ENCODE measurements at regions not wholly inside any gene's neighbourhood (a gene's known extent, or its start where the extent isn't known, plus 50 kb on each side); places are given as distances from the start of the nearest gene placed in this dataset.

GRCh38 chrX:97763981-97764380 is 880.3 kb downstream of the RPA4 start:
- TF ChIP-seq PTBP1 (IDR thresholded peaks at IDR 0.05; ENCODE audit: low read depth, low read length), result no peak
- TF ChIP-seq RFX5 (IDR thresholded peaks at IDR 0.05; ENCODE audit: low read depth, low read length), result no peak
- TF ChIP-seq CTCF (IDR thresholded peaks at IDR 0.05 in 2 of 3, conservative IDR thresholded peaks at IDR 0.05 in 1 of 3; ENCODE audit: insufficient read depth in 2 of 3, low read depth in 1 of 3, low read length in 3 of 3), result no peak
- TF ChIP-seq, protein P1, sequence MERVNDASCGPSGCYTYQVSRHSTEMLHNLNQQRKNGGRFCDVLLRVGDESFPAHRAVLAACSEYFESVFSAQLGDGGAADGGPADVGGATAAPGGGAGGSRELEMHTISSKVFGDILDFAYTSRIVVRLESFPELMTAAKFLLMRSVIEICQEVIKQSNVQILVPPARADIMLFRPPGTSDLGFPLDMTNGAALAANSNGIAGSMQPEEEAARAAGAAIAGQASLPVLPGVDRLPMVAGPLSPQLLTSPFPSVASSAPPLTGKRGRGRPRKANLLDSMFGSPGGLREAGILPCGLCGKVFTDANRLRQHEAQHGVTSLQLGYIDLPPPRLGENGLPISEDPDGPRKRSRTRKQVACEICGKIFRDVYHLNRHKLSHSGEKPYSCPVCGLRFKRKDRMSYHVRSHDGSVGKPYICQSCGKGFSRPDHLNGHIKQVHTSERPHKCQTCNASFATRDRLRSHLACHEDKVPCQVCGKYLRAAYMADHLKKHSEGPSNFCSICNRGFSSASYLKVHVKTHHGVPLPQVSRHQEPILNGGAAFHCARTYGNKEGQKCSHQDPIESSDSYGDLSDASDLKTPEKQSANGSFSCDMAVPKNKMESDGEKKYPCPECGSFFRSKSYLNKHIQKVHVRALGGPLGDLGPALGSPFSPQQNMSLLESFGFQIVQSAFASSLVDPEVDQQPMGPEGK (CRISPR knock-in tag; IDR thresholded peaks at IDR 0.05; ENCODE audit: borderline replicate concordance), result no peak
- no peak for TF ChIP-seq JUN (IDR thresholded peaks at IDR 0.05; ENCODE audit: borderline replicate concordance, low read depth, low read length)
- TF ChIP-seq JUN (CRISPR knock-in tag; IDR thresholded peaks at IDR 0.05; ENCODE audit: borderline replicate concordance), result no peak
- no peak for TF ChIP-seq DACH1 (IDR thresholded peaks at IDR 0.05; ENCODE audit: partially characterized antibody)
- no peak for TF ChIP-seq JUNB (CRISPR knock-in tag; conservative IDR thresholded peaks at IDR 0.05)
- TF ChIP-seq HDGF (IDR thresholded peaks at IDR 0.05), result no peak
- TF ChIP-seq PRPF4 (IDR thresholded peaks at IDR 0.05; ENCODE audit: insufficient read depth, low read depth, low read length, poor library complexity, severe bottlenecking), result no peak
- TF ChIP-seq, protein P2, sequence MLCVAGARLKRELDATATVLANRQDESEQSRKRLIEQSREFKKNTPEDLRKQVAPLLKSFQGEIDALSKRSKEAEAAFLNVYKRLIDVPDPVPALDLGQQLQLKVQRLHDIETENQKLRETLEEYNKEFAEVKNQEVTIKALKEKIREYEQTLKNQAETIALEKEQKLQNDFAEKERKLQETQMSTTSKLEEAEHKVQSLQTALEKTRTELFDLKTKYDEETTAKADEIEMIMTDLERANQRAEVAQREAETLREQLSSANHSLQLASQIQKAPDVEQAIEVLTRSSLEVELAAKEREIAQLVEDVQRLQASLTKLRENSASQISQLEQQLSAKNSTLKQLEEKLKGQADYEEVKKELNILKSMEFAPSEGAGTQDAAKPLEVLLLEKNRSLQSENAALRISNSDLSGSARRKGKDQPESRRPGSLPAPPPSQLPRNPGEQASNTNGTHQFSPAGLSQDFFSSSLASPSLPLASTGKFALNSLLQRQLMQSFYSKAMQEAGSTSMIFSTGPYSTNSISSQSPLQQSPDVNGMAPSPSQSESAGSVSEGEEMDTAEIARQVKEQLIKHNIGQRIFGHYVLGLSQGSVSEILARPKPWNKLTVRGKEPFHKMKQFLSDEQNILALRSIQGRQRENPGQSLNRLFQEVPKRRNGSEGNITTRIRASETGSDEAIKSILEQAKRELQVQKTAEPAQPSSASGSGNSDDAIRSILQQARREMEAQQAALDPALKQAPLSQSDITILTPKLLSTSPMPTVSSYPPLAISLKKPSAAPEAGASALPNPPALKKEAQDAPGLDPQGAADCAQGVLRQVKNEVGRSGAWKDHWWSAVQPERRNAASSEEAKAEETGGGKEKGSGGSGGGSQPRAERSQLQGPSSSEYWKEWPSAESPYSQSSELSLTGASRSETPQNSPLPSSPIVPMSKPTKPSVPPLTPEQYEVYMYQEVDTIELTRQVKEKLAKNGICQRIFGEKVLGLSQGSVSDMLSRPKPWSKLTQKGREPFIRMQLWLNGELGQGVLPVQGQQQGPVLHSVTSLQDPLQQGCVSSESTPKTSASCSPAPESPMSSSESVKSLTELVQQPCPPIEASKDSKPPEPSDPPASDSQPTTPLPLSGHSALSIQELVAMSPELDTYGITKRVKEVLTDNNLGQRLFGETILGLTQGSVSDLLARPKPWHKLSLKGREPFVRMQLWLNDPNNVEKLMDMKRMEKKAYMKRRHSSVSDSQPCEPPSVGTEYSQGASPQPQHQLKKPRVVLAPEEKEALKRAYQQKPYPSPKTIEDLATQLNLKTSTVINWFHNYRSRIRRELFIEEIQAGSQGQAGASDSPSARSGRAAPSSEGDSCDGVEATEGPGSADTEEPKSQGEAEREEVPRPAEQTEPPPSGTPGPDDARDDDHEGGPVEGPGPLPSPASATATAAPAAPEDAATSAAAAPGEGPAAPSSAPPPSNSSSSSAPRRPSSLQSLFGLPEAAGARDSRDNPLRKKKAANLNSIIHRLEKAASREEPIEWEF (CRISPR knock-in tag; IDR thresholded peaks at IDR 0.05), result no peak
- TF ChIP-seq, protein P3, sequence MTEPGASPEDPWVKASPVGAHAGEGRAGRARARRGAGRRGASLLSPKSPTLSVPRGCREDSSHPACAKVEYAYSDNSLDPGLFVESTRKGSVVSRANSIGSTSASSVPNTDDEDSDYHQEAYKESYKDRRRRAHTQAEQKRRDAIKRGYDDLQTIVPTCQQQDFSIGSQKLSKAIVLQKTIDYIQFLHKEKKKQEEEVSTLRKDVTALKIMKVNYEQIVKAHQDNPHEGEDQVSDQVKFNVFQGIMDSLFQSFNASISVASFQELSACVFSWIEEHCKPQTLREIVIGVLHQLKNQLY (CRISPR knock-in tag; conservative IDR thresholded peaks at IDR 0.05), result no peak
